ENCODE measurements at regions not wholly inside any gene's neighbourhood (a gene's known extent, or its start where the extent isn't known, plus 50 kb on each side); places are given as distances from the start of the nearest gene placed in this dataset.
A peak's percentile ranks its signal among the peaks of the same experiment; 100 is the strongest.
"Not testable (repeated sequence)": the region's sequence is repeated elsewhere in the genome, so short reads cannot be mapped to it uniquely, and the experiment has no call there.

GRCh38 chr7:51472873-51473272 is 156.3 kb upstream of the COBL start:
- DNase-seq = no peak

GRCh38 chr7:51471981-51472296 is 155.3 kb upstream of the COBL start:
- no peak for DNase-seq

GRCh38 chr7:51471210-51471980 is 154.8 kb upstream of the COBL start:
- peak; percentile 38 to 44 for DNase-seq

DNA sequence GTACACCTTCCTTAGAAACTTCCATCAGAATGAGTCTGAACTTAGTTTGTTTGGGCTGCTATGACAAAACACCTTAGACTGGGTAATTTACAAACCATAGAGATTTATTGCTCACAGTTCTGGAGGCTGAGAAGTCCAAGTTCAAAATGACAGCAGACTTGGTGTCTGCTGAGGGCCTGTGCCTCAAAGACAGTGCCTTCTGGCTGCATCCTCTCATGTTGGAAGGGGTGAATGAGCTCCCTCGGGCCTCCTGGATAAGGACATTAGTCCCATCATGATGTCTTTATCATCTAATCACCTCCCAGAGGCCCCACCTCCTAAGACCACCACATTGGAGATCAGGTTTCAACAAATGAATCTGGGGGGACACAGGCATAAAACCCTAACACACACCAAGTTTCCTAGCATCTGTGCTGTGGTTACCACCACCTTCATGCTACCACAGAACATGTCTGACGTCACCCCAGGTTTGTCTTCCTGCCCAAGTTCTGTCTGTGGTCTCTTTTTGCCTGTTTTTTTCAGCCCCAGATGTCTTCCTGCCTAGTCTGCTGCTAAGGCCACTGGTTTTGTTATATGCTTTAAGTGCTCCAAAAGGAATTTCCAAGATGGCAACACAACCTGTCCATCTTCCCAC is 150.9 kb upstream of the COBL start:
- DNase-seq = no peak

GRCh38 chr7:51459809-51460208 is 143.2 kb upstream of the COBL start:
- DNase-seq = no peak

GRCh38 chr7:51458693-51459092 is 142.1 kb upstream of the COBL start:
- DNase-seq = no peak

GRCh38 chr7:51457079-51457478 is 140.5 kb upstream of the COBL start:
- DNase-seq = no peak

GRCh38 chr7:51456431-51457060 is 139.9 kb upstream of the COBL start:
- no peak for DNase-seq

GRCh38 chr7:51455948-51456347 is 139.3 kb upstream of the COBL start:
- no peak for DNase-seq

- DNase-seq = no peak
These were observed 138.9 kb upstream of the COBL start for GRCh38 chr7:51455513-51455912.

GRCh38 chr7:51455086-51455485 is 138.5 kb upstream of the COBL start:
- DNase-seq = no peak

DNA sequence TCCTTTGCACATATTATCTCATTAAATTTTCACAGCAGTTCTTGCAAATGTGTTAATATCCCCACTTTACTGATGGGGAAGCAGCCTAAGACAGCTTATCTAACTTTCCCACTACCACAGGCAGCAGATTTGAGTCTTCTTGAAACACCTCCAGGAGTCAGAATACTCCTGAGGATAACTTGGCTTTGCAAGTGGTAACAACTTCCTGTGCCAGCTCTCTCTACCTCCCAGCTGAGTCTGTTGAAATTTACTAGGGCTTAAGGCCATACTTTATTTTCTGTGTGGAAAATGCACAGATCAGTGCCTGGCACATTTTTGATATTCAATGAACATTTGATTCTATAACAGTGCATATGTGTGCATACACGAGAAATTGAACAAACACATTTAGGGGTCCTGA is 136.1 kb upstream of the COBL start:
- DNase-seq = no peak

GRCh38 chr7:51451751-51452476 is 135.3 kb upstream of the COBL start:
- no peak for DNase-seq

- no peak for DNase-seq
These were observed 133.9 kb upstream of the COBL start for GRCh38 chr7:51450541-51450940.

DNA sequence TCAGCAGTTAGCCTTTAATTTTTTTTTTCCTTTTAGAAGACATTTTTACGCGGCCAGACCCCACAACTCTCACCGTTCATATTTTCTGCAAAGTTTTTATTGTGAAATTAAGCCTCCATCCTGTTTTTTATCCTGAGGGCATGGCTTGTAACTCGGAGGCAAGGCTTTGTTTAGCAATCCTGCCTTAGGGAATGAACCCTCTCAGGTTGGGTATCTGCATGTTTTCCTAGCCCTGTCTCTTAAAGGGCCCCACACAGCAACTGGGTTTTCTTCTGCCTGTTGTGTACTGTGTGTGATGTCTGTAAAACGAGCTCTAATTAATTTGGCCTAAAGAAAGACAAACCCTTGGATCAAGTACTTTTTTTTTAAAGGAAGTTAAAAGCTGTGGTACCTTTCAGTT is 130.2 kb upstream of the COBL start:
- DNase-seq = no peak

DNA sequence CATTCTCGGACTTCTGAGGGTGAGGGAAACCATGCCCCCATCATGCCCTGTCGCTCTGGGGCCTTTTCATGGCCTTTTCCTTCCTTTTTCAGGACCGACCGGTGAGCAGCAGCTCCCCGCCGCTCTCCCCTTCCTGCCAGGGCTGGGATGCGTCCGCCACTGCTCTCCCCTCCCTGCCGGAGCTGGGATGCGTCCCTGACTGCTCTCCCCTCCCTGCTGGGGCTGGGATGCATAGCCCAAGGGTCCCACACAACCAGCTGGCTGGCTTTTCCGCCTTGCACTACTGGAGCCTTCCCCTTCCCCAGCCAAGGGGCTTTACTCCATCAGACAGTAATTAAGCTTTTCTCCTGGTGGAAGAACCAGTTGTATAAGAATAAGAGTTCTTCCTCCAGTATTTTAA is 129.7 kb upstream of the COBL start:
- DNase-seq = no peak

DNA sequence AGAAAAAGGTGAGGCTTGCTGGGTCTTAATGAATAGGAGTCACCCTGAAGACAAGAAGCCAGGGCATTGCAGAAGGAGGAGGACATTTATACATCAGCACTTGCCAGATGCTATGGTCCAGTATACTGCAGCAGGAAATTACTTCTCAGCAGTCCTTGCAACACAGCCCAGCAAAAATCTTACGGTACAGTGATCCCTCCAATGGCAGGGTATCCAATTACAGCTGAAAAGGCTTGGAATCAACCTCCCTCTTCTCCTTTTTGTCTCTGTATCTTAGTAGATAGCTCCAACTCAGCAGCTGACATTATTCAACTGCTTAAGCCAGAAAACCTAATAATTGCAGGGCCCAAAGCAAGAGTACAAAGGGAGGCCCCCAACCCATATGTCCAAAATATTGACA is 128.3 kb upstream of the COBL start:
- no peak for DNase-seq

DNA sequence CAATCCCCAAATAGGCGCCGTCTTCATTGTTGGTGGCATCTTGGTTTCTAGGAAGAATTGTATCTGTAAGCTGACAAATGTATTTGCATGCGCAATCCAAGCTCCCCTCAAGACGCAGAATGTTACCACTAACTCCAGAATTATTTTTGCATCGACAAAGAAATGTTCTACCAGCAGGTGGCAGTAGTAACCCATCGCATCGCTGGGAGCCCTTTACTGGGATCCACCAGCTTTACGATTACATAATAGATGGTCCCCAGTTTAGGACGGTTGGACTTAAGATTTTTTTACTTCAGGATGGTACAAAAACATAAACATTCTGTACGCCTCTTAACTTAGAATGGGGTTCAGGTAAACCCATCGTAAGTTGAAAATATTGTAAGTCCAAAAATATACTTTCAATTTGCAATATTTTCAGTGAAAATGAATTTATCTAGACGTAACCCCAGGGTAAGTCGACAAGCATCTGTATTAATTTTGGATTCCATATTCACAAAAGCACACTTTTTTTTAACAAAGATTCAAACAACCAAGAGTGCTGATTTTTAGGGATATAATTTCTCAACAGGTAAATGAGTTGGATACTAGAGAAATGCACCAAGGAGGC is 114.0 kb upstream of the COBL start:
- peak; percentile 28 to 44 for DNase-seq

DNA sequence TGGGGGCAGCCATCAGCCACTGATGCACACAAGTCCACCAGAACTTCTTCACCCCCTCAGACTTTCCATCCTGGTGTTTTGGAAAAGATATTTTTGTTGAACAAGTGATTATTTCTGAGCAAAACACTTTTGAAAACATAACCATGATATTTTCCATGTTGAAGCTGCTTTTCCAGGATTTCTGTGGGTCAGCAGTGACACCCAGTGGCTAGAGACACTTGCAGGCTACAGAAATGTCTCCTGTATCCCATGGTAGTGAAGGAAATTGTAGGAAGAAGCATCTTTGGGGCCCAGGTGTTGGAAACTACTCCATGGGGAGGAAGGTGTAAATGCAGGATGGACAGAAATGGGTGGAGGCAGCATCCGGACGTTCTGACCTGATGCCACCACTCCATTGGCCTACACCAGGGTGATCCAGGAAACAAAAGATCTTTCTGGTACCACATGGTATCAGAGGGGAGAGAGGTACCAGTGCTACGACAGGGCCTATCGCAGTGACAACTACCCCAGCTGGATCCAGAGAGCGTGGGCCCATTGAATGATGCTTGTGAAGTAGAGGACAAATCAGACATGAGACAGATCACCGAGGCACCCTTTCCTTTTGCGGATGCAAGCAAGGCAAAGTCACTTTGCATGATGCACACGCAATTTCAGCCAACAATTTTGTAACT is 111.7 kb upstream of the COBL start:
- no peak for DNase-seq

- DNase-seq = no peak
These were observed 109.6 kb upstream of the COBL start for GRCh38 chr7:51426163-51426562.

DNA sequence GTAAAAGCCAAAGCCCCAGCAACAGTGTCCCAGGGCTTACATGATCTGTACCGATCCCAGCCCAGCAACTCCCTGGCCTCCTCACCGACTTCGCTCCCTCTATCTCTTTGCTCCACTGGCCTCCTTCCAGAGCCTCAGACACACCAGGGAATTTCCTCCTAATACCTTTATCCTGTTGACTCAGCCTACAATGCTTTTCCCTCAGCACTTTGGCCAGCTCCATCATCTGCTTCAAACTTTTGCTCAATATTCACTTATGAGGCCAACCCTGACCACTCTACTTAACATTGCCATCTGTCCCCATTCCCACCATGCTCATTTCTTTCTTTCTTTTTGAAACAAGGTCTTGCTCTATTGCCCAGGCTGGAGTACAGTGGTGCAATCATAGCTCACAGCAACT is 93.3 kb upstream of the COBL start:
- not testable (repeated sequence) for DNase-seq

DNA sequence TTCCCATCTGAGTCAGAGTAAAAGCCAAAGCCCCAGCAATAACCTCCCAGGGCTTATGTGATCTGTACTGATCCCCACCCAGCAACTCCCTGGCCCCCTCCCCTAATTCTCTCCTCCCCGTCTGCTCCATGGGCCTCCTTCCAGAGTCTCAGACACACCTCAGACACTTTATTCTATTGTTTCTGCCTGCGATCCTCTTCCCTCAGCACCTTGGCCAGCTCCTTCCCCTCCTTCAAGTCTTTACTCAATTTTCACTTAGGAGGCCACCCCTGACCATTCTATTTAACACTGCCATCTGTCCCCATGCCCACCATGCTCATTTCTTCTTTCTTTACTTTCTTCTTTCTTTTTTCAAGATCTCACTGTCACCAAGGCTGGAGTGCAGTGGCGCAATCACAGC is 81.0 kb upstream of the COBL start:
- DNase-seq = not testable (repeated sequence)

- not testable (repeated sequence) for DNase-seq
These were observed 76.4 kb upstream of the COBL start for GRCh38 chr7:51393003-51393402.

Measured in hippocampal formation (tissue), 2 donors.